HUES48 (cell line): ENCODE measurements at regions not wholly inside any gene's neighbourhood (a gene's known extent, or its start where the extent isn't known, plus 50 kb on each side); places are given as distances from the start of the nearest gene placed in this dataset.

Source experiments
- H3K27ac ChIP-seq: one replicate; pipeline ENCODE4 v1.7.0; 2013; ENCODE audit warnings: low read depth, low read length, inconsistent platforms
- H3K27me3 ChIP-seq: 2 replicates; pipeline ENCODE4 v1.6.1; 2013; ENCODE audit warnings: mild to moderate bottlenecking, low read length; ENCODE audit not compliant: control insufficient read depth, insufficient read depth
- H3K36me3 ChIP-seq: 2 replicates; pipeline ENCODE4 v1.6.1; 2013; ENCODE audit warnings: low read length; ENCODE audit not compliant: control insufficient read depth, insufficient read depth
- H3K4me1 ChIP-seq: 2 replicates; pipeline ENCODE4 v1.6.1; 2013; ENCODE audit warnings: mild to moderate bottlenecking, low read length; ENCODE audit not compliant: control insufficient read depth, insufficient read depth
- H3K4me3 ChIP-seq: 2 replicates; pipeline ENCODE4 v1.5.1; 2013; ENCODE audit warnings: mild to moderate bottlenecking, low read depth, low read length
- H3K9ac ChIP-seq: 2 replicates; pipeline ENCODE4 v1.6.1; 2013; ENCODE audit warnings: mild to moderate bottlenecking, low read depth, low read length, moderate library complexity
- H3K9me3 ChIP-seq: 2 replicates; pipeline ENCODE4 v1.6.1; 2013; ENCODE audit warnings: low read length; ENCODE audit not compliant: control insufficient read depth, insufficient read depth

GRCh38 chr1:234936612-234937389, 191.8 kb downstream of the TOMM20 start:
- Histone ChIP-seq H3K4me3 (no peak overlapping the region), H3K27me3 (no peaks in the 10 kb centered on the region), H3K9ac (no peak overlapping the region), H3K27ac (no peak overlapping the region), H3K9me3 (no peaks in the 10 kb centered on the region), H3K36me3 (no peaks in the 10 kb centered on the region), H3K4me1 (peaks cover 3% of the 10 kb centered on the region; the same call in 1 of the 2 replicates)

- no peak overlapping the region for H3K9ac ChIP-seq
- no peak overlapping the region for H3K4me3 ChIP-seq
- H3K4me1 ChIP-seq: no peaks in the 10 kb centered on the region
- no peak overlapping the region for H3K27ac ChIP-seq
- H3K27me3 ChIP-seq: no peaks in the 10 kb centered on the region
- H3K36me3 ChIP-seq: no peaks in the 10 kb centered on the region
- no peaks in the 10 kb centered on the region for H3K9me3 ChIP-seq
These were observed 194.0 kb downstream of the TOMM20 start for GRCh38 chr1:234934611-234935033.

- no peak overlapping the region for H3K27ac ChIP-seq
- no peaks in the 10 kb centered on the region for H3K9me3 ChIP-seq
- peaks cover 4% of the 10 kb centered on the region; the same call in 1 of the 2 replicates for H3K4me1 ChIP-seq
- H3K27me3 ChIP-seq: no peaks in the 10 kb centered on the region
- H3K4me3 ChIP-seq: no peak overlapping the region
- H3K9ac ChIP-seq: no peak overlapping the region
- H3K36me3 ChIP-seq: no peaks in the 10 kb centered on the region
These were observed 195.2 kb downstream of the TOMM20 start for GRCh38 chr1:234933475-234933874.

GRCh38 chr1:234932511-234933430, 195.9 kb downstream of the TOMM20 start:
- Histone ChIP-seq H3K27me3 (no peaks in the 10 kb centered on the region), H3K4me3 (no peak overlapping the region), H3K9ac (no peak overlapping the region), H3K4me1 (peaks cover 5% of the 10 kb centered on the region; the same call in 1 of the 2 replicates), H3K9me3 (no peaks in the 10 kb centered on the region), H3K36me3 (no peaks in the 10 kb centered on the region), H3K27ac (no peak overlapping the region)

- Histone ChIP-seq H3K27me3 (no peaks in the 10 kb centered on the region; the same call in 1 of the 2 replicates), H3K27ac (no peak overlapping the region), H3K9ac (no peak overlapping the region), H3K4me1 (peaks cover 5% of the 10 kb centered on the region; the same call in 1 of the 2 replicates), H3K36me3 (no peaks in the 10 kb centered on the region), H3K4me3 (no peak overlapping the region), H3K9me3 (no peaks in the 10 kb centered on the region)
These were observed 196.5 kb downstream of the TOMM20 start for GRCh38 chr1:234932106-234932505.

GRCh38 chr1:234931404-234931973, 197.1 kb downstream of the TOMM20 start:
- peaks cover 9% of the 10 kb centered on the region for H3K4me1 ChIP-seq

GRCh38 chr1:234929369-234929768, 199.3 kb downstream of the TOMM20 start:
- Histone ChIP-seq H3K9ac (no peak overlapping the region), H3K9me3 (no peaks in the 10 kb centered on the region), H3K27me3 (no peaks in the 10 kb centered on the region; the same call in 1 of the 2 replicates), H3K36me3 (no peaks in the 10 kb centered on the region), H3K4me1 (peaks cover 18% of the 10 kb centered on the region), H3K27ac (no peak overlapping the region), H3K4me3 (no peak overlapping the region)

More at GRCh38 chr1:234931404-234931973, 197.1 kb downstream of the TOMM20 start:
- Histone ChIP-seq H3K27ac (no peak overlapping the region), H3K27me3 (no peaks in the 10 kb centered on the region; the same call in 1 of the 2 replicates), H3K9ac (no peak overlapping the region), H3K9me3 (no peaks in the 10 kb centered on the region), H3K4me3 (no peak overlapping the region), H3K36me3 (no peaks in the 10 kb centered on the region)

GRCh38 chr1:234928642-234929041, 200.0 kb downstream of the TOMM20 start:
- Histone ChIP-seq H3K4me1 (peaks cover 18% of the 10 kb centered on the region), H3K9ac (no peak overlapping the region), H3K36me3 (no peaks in the 10 kb centered on the region), H3K4me3 (no peak overlapping the region), H3K9me3 (no peaks in the 10 kb centered on the region), H3K27me3 (no peaks in the 10 kb centered on the region; the same call in 1 of the 2 replicates), H3K27ac (peak overlapping the region; percentile 1)

GRCh38 chr1:234927971-234928640, 200.5 kb downstream of the TOMM20 start:
- no peaks in the 10 kb centered on the region for H3K9me3 ChIP-seq
- no peak overlapping the region for H3K4me3 ChIP-seq
- H3K9ac ChIP-seq: no peak overlapping the region
- H3K27me3 ChIP-seq: no peaks in the 10 kb centered on the region; the same call in 1 of the 2 replicates
- H3K27ac ChIP-seq: no peak overlapping the region
- H3K36me3 ChIP-seq: no peaks in the 10 kb centered on the region
- peaks cover 18% of the 10 kb centered on the region for H3K4me1 ChIP-seq

- H3K27me3 ChIP-seq: no peaks in the 10 kb centered on the region; the same call in 1 of the 2 replicates
- no peak overlapping the region for H3K9ac ChIP-seq
- no peaks in the 10 kb centered on the region for H3K36me3 ChIP-seq
- H3K27ac ChIP-seq: no peak overlapping the region
- H3K4me3 ChIP-seq: no peak overlapping the region
- H3K4me1 ChIP-seq: peaks cover 18% of the 10 kb centered on the region
- no peaks in the 10 kb centered on the region for H3K9me3 ChIP-seq
These were observed 201.2 kb downstream of the TOMM20 start for GRCh38 chr1:234927312-234927970.
